CD4-positive, alpha-beta T cell (primary cell): ENCODE measurements at regions not wholly inside any gene's neighbourhood (a gene's known extent, or its start where the extent isn't known, plus 50 kb on each side); places are given as distances from the start of the nearest gene placed in this dataset.

ENCODE experiments used
- ATAC-seq: fragments of 200-7000 bp; cut with Tn5 transposase; one replicate; pipeline ENCODE4 v1.10.0; 2022; ENCODE audit warnings: mild to moderate bottlenecking; ENCODE audit not compliant: poor library complexity
- CTCF ChIA-PET: fragments of 350-600 bp; sonication (Branson Sonifier 250); formaldehyde crosslinking; loops from one replicate; lab custom pipeline; 2021; ENCODE audit warnings: antibody characterized with exemption, inconsistent platforms; lab: Charles Lee
- POLR2A ChIA-PET: fragments of 350-600 bp; sonication (Branson Sonifier 250); formaldehyde crosslinking; loops from one replicate; lab custom pipeline; 2021; ENCODE audit warnings: antibody characterized with exemption, inconsistent platforms; lab: Charles Lee
- DNase-seq, 14 experiments: peaks; one replicate each; pipeline ENCODE4 v3.0.0-alpha.2; 2013 to 2020; ENCODE audit warnings: mixed read lengths in 2 of 14
- H3K27ac ChIP-seq, 2 donors: one replicate each; pipeline versions ENCODE4 v1.5.1 to v1.7.0; 2013; ENCODE audit warnings: low read length in 2 of 2, low read depth in 1 of 2, mild to moderate bottlenecking in 1 of 2
- H3K27me3 ChIP-seq, 2 experiments: 1 replicate in 1 of 2; 2 replicates in 1 of 2; pipeline versions ENCODE4 v1.6.1 to v1.7.0; 2013; ENCODE audit warnings: low read length in 2 of 2, control low read depth in 1 of 2, mild to moderate bottlenecking in 1 of 2, moderate library complexity in 1 of 2; ENCODE audit not compliant: insufficient read depth in 2 of 2, control insufficient read depth in 1 of 2
- H3K36me3 ChIP-seq: one replicate; pipeline ENCODE4 v1.6.1; 2013; ENCODE audit warnings: low read length, control low read depth; ENCODE audit not compliant: insufficient read depth
- H3K4me1 ChIP-seq: one replicate; pipeline ENCODE4 v1.6.1; 2013; ENCODE audit warnings: low read length, control low read depth; ENCODE audit not compliant: insufficient read depth
- H3K4me3 ChIP-seq: one replicate; pipeline ENCODE4 v1.5.1; 2013; ENCODE audit warnings: mild to moderate bottlenecking, low read length, moderate library complexity
- H3K9me3 ChIP-seq, 2 experiments: 1 replicate in 1 of 2; 2 replicates in 1 of 2; pipeline versions ENCODE4 v1.6.1 to v1.7.0; 2013; ENCODE audit warnings: low read length in 2 of 2, mild to moderate bottlenecking in 2 of 2, control low read depth in 1 of 2, moderate library complexity in 1 of 2; ENCODE audit not compliant: control insufficient read depth in 1 of 2, insufficient read depth in 1 of 2
- H3K27ac Mint-ChIP-seq: one replicate; pipeline ENCODE4 v1.8.0; 2020; ENCODE audit warnings: mixed read lengths
- H3K27me3 Mint-ChIP-seq: one replicate; pipeline ENCODE4 v1.8.0; 2021; ENCODE audit warnings: mixed read lengths
- H3K36me3 Mint-ChIP-seq: one replicate; pipeline ENCODE4 v1.8.0; 2021; ENCODE audit warnings: low read depth, mixed read lengths
- H3K4me1 Mint-ChIP-seq: one replicate; pipeline ENCODE4 v1.8.0; 2021; ENCODE audit warnings: low read depth, mixed read lengths
- H3K4me3 Mint-ChIP-seq: one replicate; pipeline ENCODE4 v1.8.0; 2020; ENCODE audit warnings: mild to moderate bottlenecking, mixed read lengths
- H3K9me3 Mint-ChIP-seq: one replicate; pipeline ENCODE4 v1.8.0; 2020; ENCODE audit warnings: mixed read lengths
- CTCF ChIP-seq: fragments of 200-600 bp; IDR thresholded peaks from one replicate; pipeline ENCODE4 v1.8.0; 2022; ENCODE audit warnings: antibody characterized with exemption, mild to moderate bottlenecking
- intact Hi-C, 2 experiments: fragments of 100-400 bp; cut with DNase I in 1 of 2; cut with micrococcal nuclease in 1 of 2; formaldehyde crosslinking; loops; one replicate each; pipeline versions ENCODE4 v1.15.1 to v1.9.0; 2023 to 2025; cut with DNase I, micrococcal nuclease

- H3K27me3 Mint-ChIP-seq = no peaks in the 10 kb centered on the region
These were observed 179.7 kb upstream of the CDH20 start for GRCh38 chr18:61153571-61153970.

GRCh38 chr18:61154866-61155265 lies 178.4 kb upstream of the CDH20 start:
- ChIA-PET CTCF (no interaction called here), POLR2A (no interaction called here)
- TF ChIP-seq CTCF = no peak
- intact Hi-C loops = no loop called here
- Histone ChIP-seq H3K4me3 (no peak overlapping the region), H3K27ac (no peak overlapping the region), H3K27me3 (no peaks in the 10 kb centered on the region), H3K36me3 (no peaks in the 10 kb centered on the region), H3K9me3 (no peaks in the 10 kb centered on the region), H3K4me1 (no peaks in the 10 kb centered on the region)
- Mint-ChIP-seq H3K4me3 (no peak overlapping the region), H3K4me1 (no peaks in the 10 kb centered on the region), H3K36me3 (no peaks in the 10 kb centered on the region), H3K27ac (no peak overlapping the region), H3K27me3 (no peaks in the 10 kb centered on the region), H3K9me3 (peaks cover 1% of the 10 kb centered on the region)
- DNase-seq = no peak
- ATAC-seq = no peak

More at GRCh38 chr18:61153571-61153970, 179.7 kb upstream of the CDH20 start:
- ChIA-PET CTCF (no interaction called here), POLR2A (no interaction called here)
- peaks cover 1% of the 10 kb centered on the region for H3K9me3 Mint-ChIP-seq
- Histone ChIP-seq H3K4me3 (no peak overlapping the region), H3K27ac (no peak overlapping the region), H3K9me3 (no peaks in the 10 kb centered on the region), H3K4me1 (no peaks in the 10 kb centered on the region), H3K36me3 (no peaks in the 10 kb centered on the region), H3K27me3 (no peaks in the 10 kb centered on the region)
- ATAC-seq = no peak
- no peaks in the 10 kb centered on the region for H3K36me3 Mint-ChIP-seq
- no peak overlapping the region for H3K27ac Mint-ChIP-seq
- H3K4me1 Mint-ChIP-seq = no peaks in the 10 kb centered on the region
- intact Hi-C loops = no loop called here
- no peak for DNase-seq
- TF ChIP-seq CTCF = no peak
- no peak overlapping the region for H3K4me3 Mint-ChIP-seq

- intact Hi-C loops = no loop called here
- H3K27me3 Mint-ChIP-seq = no peaks in the 10 kb centered on the region
- no peaks in the 10 kb centered on the region for H3K4me1 ChIP-seq
- DNase-seq (no peak), ATAC-seq (no peak)
- ChIA-PET POLR2A (no interaction called here), CTCF (no interaction called here)
- H3K9me3 Mint-ChIP-seq = peaks cover 1% of the 10 kb centered on the region
- no peak overlapping the region for H3K4me3 ChIP-seq
- H3K36me3 ChIP-seq = no peaks in the 10 kb centered on the region
- no peak overlapping the region for H3K27ac Mint-ChIP-seq
- no peak overlapping the region for H3K27ac ChIP-seq
- no peaks in the 10 kb centered on the region for H3K4me1 Mint-ChIP-seq
- no peaks in the 10 kb centered on the region for H3K36me3 Mint-ChIP-seq
- no peaks in the 10 kb centered on the region for H3K27me3 ChIP-seq
- no peak for TF ChIP-seq CTCF
- H3K9me3 ChIP-seq = no peaks in the 10 kb centered on the region
- no peak overlapping the region for H3K4me3 Mint-ChIP-seq
These were observed 177.6 kb upstream of the CDH20 start for GRCh38 chr18:61155586-61155985.
